Psoas muscle (tissue), 7 donors: ENCODE measurements at regions not wholly inside any gene's neighbourhood (a gene's known extent, or its start where the extent isn't known, plus 50 kb on each side); places are given as distances from the start of the nearest gene placed in this dataset.
"Not testable (repeated sequence)": the region's sequence is repeated elsewhere in the genome, so short reads cannot be mapped to it uniquely, and the experiment has no call there.

ENCODE experiments used
- ATAC-seq, 4 donors: fragments of 200-7000 bp; cut with Tn5 transposase; one replicate each; pipeline ENCODE4 v1.9.1; 2020; ENCODE audit warnings: moderate library complexity in 3 of 4, mild to moderate bottlenecking in 2 of 4
- DNase-seq, 2 donors: peaks; one replicate each; pipeline ENCODE4 v3.0.0-alpha.2; 2020
- H3K27ac ChIP-seq: fragments of 200-600 bp; one replicate; pipeline ENCODE4 v1.8.0; 2022
- H3K27me3 ChIP-seq, 3 donors: fragments of 200-600 bp in 1 of 3; one replicate each; pipeline versions ENCODE4 v1.6.1 to v1.8.0; 2013 to 2022; ENCODE audit warnings: low read length in 2 of 3, mild to moderate bottlenecking in 2 of 3, moderate library complexity in 1 of 3; ENCODE audit not compliant: insufficient read depth in 3 of 3
- H3K36me3 ChIP-seq, 2 donors: fragments of 200-600 bp in 1 of 2; one replicate each; pipeline versions ENCODE4 v1.6.1 to v1.8.0; 2013 to 2022; ENCODE audit warnings: low read depth in 1 of 2, mild to moderate bottlenecking in 1 of 2, moderate library complexity in 1 of 2; ENCODE audit not compliant: insufficient read depth in 1 of 2
- H3K4me1 ChIP-seq: fragments of 200-600 bp; one replicate; pipeline ENCODE4 v1.8.0; 2022
- H3K4me3 ChIP-seq: fragments of 200-600 bp; one replicate; pipeline ENCODE4 v1.8.0; 2022; ENCODE audit warnings: mild to moderate bottlenecking
- H3K9me3 ChIP-seq: fragments of 200-600 bp; one replicate; pipeline ENCODE4 v1.8.0; 2022
- CTCF ChIP-seq: fragments of 200-600 bp; IDR thresholded peaks from one replicate; pipeline ENCODE4 v1.8.0; 2022; ENCODE audit warnings: antibody characterized with exemption
- WGBS, 3 donors: extraction: QIAGEN DNeasy Blood & Tissue Kit; methylation state at CpG; one replicate each; pipeline versions ENCODE4 v1.1.6 to v1.1.7; 2013; 5-methylcytosine and 5-hydroxymethylcytosine counted together
- intact Hi-C, 2 donors: fragments of 100-400 bp; cut with DNase I; formaldehyde crosslinking; loops; one replicate each; pipeline versions ENCODE4 v1.11.0 to v1.14.2; 2022
- donor health status: healthy with polysubstance abuse.
- donor health status: DM: no; HTN: no; CAD: no; lungs with moderate emphysema.
- donor health status: Bipolar disorder and iron deficiency.
- donor health status: healthy.
- donor health status: DM: yes; HTN: yes; CAD: no.
- donor health status: DM: no; HTN: no; CAD: no.
- donor health status: DM: yes; HTN: yes; CAD: no.

GRCh38 chr14:29982171-29982570, 54.5 kb upstream of the PRKD1 start:
- H3K4me1 ChIP-seq, result no peaks in the 10 kb centered on the region
- no peak for ATAC-seq
- intact Hi-C loops, result no loop called here
- H3K27me3 ChIP-seq, result no peaks in the 10 kb centered on the region
- WGBS, 3 donors, result 83 to 87% (median 85%) methylated on average over 1 of the region's 1 CpG
- no peak for TF ChIP-seq CTCF
- H3K9me3 ChIP-seq, result no peaks in the 10 kb centered on the region
- H3K27ac ChIP-seq, result no peak overlapping the region
- no peak for DNase-seq
- no peak overlapping the region for H3K4me3 ChIP-seq
- H3K36me3 ChIP-seq, result no peaks in the 10 kb centered on the region

- no peaks in the 10 kb centered on the region for H3K27me3 ChIP-seq
- H3K4me3 ChIP-seq, result no peak overlapping the region
- no peaks in the 10 kb centered on the region for H3K4me1 ChIP-seq
- DNase-seq (no peak), ATAC-seq (no peak)
- intact Hi-C loops, result no loop called here
- TF ChIP-seq CTCF, result no peak
- no peaks in the 10 kb centered on the region for H3K9me3 ChIP-seq
- WGBS, 3 donors, result 66 to 82% (median 73%) methylated on average over 1 of the region's 1 CpG
- no peaks in the 10 kb centered on the region for H3K36me3 ChIP-seq
- no peak overlapping the region for H3K27ac ChIP-seq
These were observed 55.3 kb upstream of the PRKD1 start for GRCh38 chr14:29982993-29983392.

GRCh38 chr14:29990344-29990857, 62.8 kb upstream of the PRKD1 start:
- WGBS, 3 donors, result 76 to 86% (median 85%) methylated on average over 30 of the region's 30 CpGs
- H3K9me3 ChIP-seq, H3K27ac ChIP-seq, intact Hi-C loops, H3K27me3 ChIP-seq, DNase-seq, H3K4me3 ChIP-seq, ATAC-seq, H3K36me3 ChIP-seq, H3K4me1 ChIP-seq: not testable (repeated sequence)

GRCh38 chr14:29990993-29991392, 63.3 kb upstream of the PRKD1 start:
- intact Hi-C loops, result no loop called here
- Histone ChIP-seq H3K4me1 (no peaks in the 10 kb centered on the region), H3K9me3 (no peaks in the 10 kb centered on the region), H3K4me3 (no peak overlapping the region), H3K36me3 (no peaks in the 10 kb centered on the region), H3K27ac (no peak overlapping the region), H3K27me3 (no peaks in the 10 kb centered on the region)
- ATAC-seq (no peak), DNase-seq (no peak)
- WGBS, 3 donors, result 94 to 96% (median 96%) methylated on average over 2 of the region's 2 CpGs
- TF ChIP-seq CTCF, result no peak

- no peaks in the 10 kb centered on the region for H3K27me3 ChIP-seq
- intact Hi-C loops, result no loop called here
- ATAC-seq (no peak), DNase-seq (no peak)
- H3K27ac ChIP-seq, result no peak overlapping the region
- no peaks in the 10 kb centered on the region for H3K9me3 ChIP-seq
- H3K4me3 ChIP-seq, result no peak overlapping the region
- TF ChIP-seq CTCF, result no peak
- WGBS, 3 donors, result 88 to 93% (median 90%) methylated on average over 2 of the region's 2 CpGs
- no peaks in the 10 kb centered on the region for H3K36me3 ChIP-seq
- no peaks in the 10 kb centered on the region for H3K4me1 ChIP-seq
These were observed 65.5 kb upstream of the PRKD1 start for GRCh38 chr14:29993143-29993542.
